Upper lobe of right lung (tissue), 1 donor: ENCODE measurements at regions not wholly inside any gene's neighbourhood (a gene's known extent, or its start where the extent isn't known, plus 50 kb on each side); places are given as distances from the start of the nearest gene placed in this dataset.

Experiments
- ATAC-seq: fragments of 200-7000 bp; cut with Tn5 transposase; one replicate; pipeline ENCODE4 v1.9.1; 2020; ENCODE audit warnings: mild to moderate bottlenecking, moderate library complexity
- DNase-seq: peaks from one replicate; pipeline ENCODE4 v3.0.0-alpha.2; 2020
- H3K27ac ChIP-seq: fragments of 200-600 bp; one replicate; pipeline ENCODE4 v1.8.0; 2022
- H3K27me3 ChIP-seq: fragments of 200-600 bp; one replicate; pipeline ENCODE4 v1.8.0; 2022; ENCODE audit warnings: mild to moderate bottlenecking
- H3K36me3 ChIP-seq: fragments of 200-600 bp; one replicate; pipeline ENCODE4 v1.8.0; 2022
- H3K4me1 ChIP-seq: fragments of 200-600 bp; one replicate; pipeline ENCODE4 v1.8.0; 2022
- H3K4me3 ChIP-seq: fragments of 200-600 bp; one replicate; pipeline ENCODE4 v1.8.0; 2022; ENCODE audit warnings: mild to moderate bottlenecking
- H3K9me3 ChIP-seq: fragments of 200-600 bp; one replicate; pipeline ENCODE4 v1.8.0; 2022
- intact Hi-C: fragments of 100-400 bp; cut with DNase I; formaldehyde crosslinking; loops from one replicate; pipeline ENCODE4 v1.11.0; 2022
- TF ChIP-seq, protein P1 (sequence below): fragments of 200-600 bp; IDR thresholded peaks from one replicate; pipeline ENCODE4 v1.8.0; 2022; ENCODE audit warnings: antibody characterized with exemption
- donor health status: DM: no; HTN: yes; CAD: no; lungs with severe emphysema.

DNA sequence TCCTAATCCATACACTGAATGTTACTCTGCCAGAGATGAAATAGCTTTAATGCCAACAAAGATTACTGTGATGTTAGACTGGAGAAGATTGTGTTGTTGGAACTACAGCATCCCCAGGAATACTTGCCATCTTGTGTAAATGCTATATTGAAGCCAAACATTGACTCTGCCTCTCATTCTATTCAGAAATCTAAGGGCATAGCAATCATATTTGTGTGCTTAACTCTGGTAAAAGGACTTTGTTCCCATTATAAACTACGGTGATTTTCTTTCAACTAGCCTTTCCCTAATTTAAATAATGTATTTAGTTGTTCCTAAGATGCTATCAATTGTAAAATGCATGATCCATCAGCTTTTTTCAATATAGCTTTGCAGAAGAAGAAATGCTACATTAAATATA is 498.4 kb upstream of the LRRN3 start:
- Histone ChIP-seq H3K4me1 (no peaks in the 10 kb centered on the region), H3K27ac (no peak overlapping the region), H3K36me3 (no peaks in the 10 kb centered on the region), H3K4me3 (no peak overlapping the region), H3K27me3 (no peaks in the 10 kb centered on the region), H3K9me3 (no peaks in the 10 kb centered on the region)
- TF ChIP-seq, protein P1, sequence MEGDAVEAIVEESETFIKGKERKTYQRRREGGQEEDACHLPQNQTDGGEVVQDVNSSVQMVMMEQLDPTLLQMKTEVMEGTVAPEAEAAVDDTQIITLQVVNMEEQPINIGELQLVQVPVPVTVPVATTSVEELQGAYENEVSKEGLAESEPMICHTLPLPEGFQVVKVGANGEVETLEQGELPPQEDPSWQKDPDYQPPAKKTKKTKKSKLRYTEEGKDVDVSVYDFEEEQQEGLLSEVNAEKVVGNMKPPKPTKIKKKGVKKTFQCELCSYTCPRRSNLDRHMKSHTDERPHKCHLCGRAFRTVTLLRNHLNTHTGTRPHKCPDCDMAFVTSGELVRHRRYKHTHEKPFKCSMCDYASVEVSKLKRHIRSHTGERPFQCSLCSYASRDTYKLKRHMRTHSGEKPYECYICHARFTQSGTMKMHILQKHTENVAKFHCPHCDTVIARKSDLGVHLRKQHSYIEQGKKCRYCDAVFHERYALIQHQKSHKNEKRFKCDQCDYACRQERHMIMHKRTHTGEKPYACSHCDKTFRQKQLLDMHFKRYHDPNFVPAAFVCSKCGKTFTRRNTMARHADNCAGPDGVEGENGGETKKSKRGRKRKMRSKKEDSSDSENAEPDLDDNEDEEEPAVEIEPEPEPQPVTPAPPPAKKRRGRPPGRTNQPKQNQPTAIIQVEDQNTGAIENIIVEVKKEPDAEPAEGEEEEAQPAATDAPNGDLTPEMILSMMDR = no peak
- DNase-seq (no peak), ATAC-seq (no peak)
- intact Hi-C loops = no loop called here

DNA sequence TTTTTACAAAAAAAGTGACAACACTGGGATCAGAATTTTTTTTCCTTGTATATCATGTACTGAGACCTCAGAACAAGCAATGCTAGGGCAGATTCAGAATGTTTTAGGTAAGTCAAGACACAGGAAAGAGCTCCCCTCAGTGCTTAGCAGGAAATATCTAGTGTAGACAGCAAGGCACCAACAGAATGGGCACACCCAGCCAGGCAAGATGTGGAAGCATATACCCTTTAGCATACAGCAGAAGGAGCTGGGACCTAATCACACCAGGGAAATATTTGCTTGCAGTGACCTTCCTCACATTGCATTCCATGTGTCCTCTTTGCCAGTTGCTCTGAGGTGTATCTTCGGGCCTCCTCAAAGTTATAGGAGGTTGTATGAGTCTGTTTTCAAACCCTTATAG is 497.6 kb upstream of the LRRN3 start:
- no peaks in the 10 kb centered on the region for H3K27me3 ChIP-seq
- no peak for DNase-seq
- intact Hi-C loops = no loop called here
- H3K9me3 ChIP-seq = no peaks in the 10 kb centered on the region
- TF ChIP-seq, protein P1 = no peak
- H3K36me3 ChIP-seq = no peaks in the 10 kb centered on the region
- no peaks in the 10 kb centered on the region for H3K4me1 ChIP-seq
- no peak overlapping the region for H3K27ac ChIP-seq
- no peak for ATAC-seq
- H3K4me3 ChIP-seq = no peak overlapping the region

- Histone ChIP-seq H3K4me1 (no peaks in the 10 kb centered on the region), H3K36me3 (no peaks in the 10 kb centered on the region), H3K9me3 (no peaks in the 10 kb centered on the region), H3K4me3 (no peak overlapping the region), H3K27ac (no peak overlapping the region), H3K27me3 (no peaks in the 10 kb centered on the region)
- intact Hi-C loops = no loop called here
- DNase-seq (no peak), ATAC-seq (no peak)
- TF ChIP-seq, protein P1 = no peak
These were observed 495.2 kb upstream of the LRRN3 start for GRCh38 chr7:110595694-110596093.

DNA sequence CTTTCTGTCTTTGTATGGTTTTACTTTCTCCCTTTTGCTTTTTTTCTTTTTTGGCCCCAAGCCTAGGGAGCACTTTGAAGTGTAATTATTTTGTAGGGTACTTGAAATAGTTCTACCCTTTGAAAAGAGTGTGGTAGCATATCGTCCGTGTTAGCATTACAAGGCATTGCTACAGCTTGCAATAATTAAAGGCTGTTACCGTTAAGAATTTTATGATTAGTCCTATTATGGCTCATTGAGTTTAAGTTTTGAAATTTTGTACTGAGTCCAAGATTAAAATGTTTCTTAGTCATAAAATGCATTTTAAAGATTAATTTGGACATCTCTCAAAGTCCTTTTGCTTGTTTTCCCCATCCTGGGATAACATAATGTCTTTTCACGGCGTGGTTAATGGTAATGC is 490.0 kb upstream of the LRRN3 start:
- ATAC-seq (peak; percentile 43), DNase-seq (no peak)
- TF ChIP-seq, protein P1 = no peak
- H3K27me3 ChIP-seq = no peaks in the 10 kb centered on the region
- H3K36me3 ChIP-seq = no peaks in the 10 kb centered on the region
- no peak overlapping the region for H3K4me3 ChIP-seq
- no peaks in the 10 kb centered on the region for H3K4me1 ChIP-seq
- no peak overlapping the region for H3K27ac ChIP-seq
- intact Hi-C loops = no loop called here
- H3K9me3 ChIP-seq = no peaks in the 10 kb centered on the region

- intact Hi-C loops = no loop called here
- no peak for DNase-seq
- Histone ChIP-seq H3K27ac (no peak overlapping the region), H3K9me3 (no peaks in the 10 kb centered on the region), H3K4me1 (no peaks in the 10 kb centered on the region), H3K4me3 (no peak overlapping the region), H3K27me3 (no peaks in the 10 kb centered on the region), H3K36me3 (no peaks in the 10 kb centered on the region)
- no peak for ATAC-seq
- TF ChIP-seq, protein P1 = no peak
These were observed 489.2 kb upstream of the LRRN3 start for GRCh38 chr7:110601710-110602109.

DNA sequence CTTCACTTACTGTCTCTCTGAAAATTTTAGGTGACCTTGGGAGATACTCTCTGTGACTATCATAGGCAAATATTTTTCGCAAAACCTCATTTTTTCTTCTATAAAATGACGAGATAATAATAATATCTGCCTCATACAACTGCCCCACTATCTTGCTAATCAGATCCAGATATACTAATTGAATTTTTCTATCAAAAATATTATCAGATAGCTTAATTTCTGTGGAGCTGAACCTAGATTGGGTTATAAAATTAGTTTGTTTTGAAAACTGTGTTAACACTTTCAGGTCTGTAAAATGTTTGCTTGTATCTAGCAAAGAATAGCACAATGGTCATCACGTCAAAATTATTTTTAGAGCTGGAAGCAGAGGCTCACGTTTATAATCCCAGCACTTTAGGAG is 486.7 kb upstream of the LRRN3 start:
- H3K27me3 ChIP-seq = no peaks in the 10 kb centered on the region
- ATAC-seq (no peak), DNase-seq (no peak)
- TF ChIP-seq, protein P1 = no peak
- H3K4me3 ChIP-seq = no peak overlapping the region
- H3K27ac ChIP-seq = no peak overlapping the region
- no peaks in the 10 kb centered on the region for H3K4me1 ChIP-seq
- no peaks in the 10 kb centered on the region for H3K9me3 ChIP-seq
- H3K36me3 ChIP-seq = no peaks in the 10 kb centered on the region
- intact Hi-C loops = no loop called here
